Mesothelial cell of epicardium (in vitro differentiated cells): ENCODE measurements at regions not wholly inside any gene's neighbourhood (a gene's known extent, or its start where the extent isn't known, plus 50 kb on each side); places are given as distances from the start of the nearest gene placed in this dataset.

ENCODE experiments used
- DNase-seq, 2 experiments: peaks; one replicate each; pipeline ENCODE4 v3.0.0; 2021; ENCODE audit warnings: low spot score in 2 of 2; ENCODE audit not compliant: unreplicated experiment in 2 of 2
- H3K27ac Mint-ChIP-seq: 2 replicates; pipeline ENCODE4 v1.8.0; 2021; ENCODE audit warnings: mixed read lengths
- H3K27me3 Mint-ChIP-seq: 2 replicates; pipeline ENCODE4 v1.8.0; 2021; ENCODE audit warnings: low read depth, mixed read lengths
- H3K36me3 Mint-ChIP-seq: 2 replicates; pipeline ENCODE4 v1.8.0; 2021; ENCODE audit warnings: mixed read lengths
- H3K4me1 Mint-ChIP-seq: 2 replicates; pipeline ENCODE4 v1.8.0; 2021; ENCODE audit warnings: mixed read lengths
- H3K4me3 Mint-ChIP-seq: 2 replicates; pipeline ENCODE4 v1.8.0; 2021; ENCODE audit warnings: mild to moderate bottlenecking, moderate library complexity, mixed read lengths
- H3K9me3 Mint-ChIP-seq: 2 replicates; pipeline ENCODE4 v1.8.0; 2021; ENCODE audit warnings: mixed read lengths
- CTCF ChIP-seq: fragments of 200-600 bp; sonication (generic); IDR thresholded peaks from one replicate; pipeline ENCODE4 v1.5.0; 2021; ENCODE audit warnings: antibody characterized with exemption; ENCODE audit not compliant: unreplicated experiment

DNA sequence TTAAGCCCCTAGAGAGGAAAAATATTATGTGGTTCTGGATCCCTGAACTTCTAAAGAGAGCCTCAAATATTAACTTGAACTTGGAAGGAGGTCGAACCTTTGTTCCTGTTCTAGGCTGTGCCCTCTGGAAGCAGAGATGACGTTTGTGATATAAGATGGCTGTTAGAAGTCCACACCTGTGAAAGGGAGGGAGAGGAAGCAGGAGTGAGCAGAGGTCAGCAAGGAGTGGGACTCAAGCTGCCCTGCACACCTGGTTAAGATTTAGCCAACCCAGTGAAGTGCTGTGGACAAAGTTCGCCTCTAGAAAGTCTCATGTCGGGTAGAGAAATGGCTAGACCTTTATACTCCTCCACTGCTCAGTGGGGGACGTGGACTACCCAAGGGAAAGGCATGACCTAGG lies 566.2 kb downstream of the MID1IP1 start:
- Mint-ChIP-seq H3K4me3 (no peak overlapping the region), H3K36me3 (peaks cover 1% of the 10 kb centered on the region), H3K4me1 (no peaks in the 10 kb centered on the region), H3K27me3 (no peaks in the 10 kb centered on the region), H3K27ac (no peak overlapping the region), H3K9me3 (peaks cover 33% of the 10 kb centered on the region)
- no peak for DNase-seq
- no peak for TF ChIP-seq CTCF

- Mint-ChIP-seq H3K27me3 (no peaks in the 10 kb centered on the region), H3K27ac (no peak overlapping the region), H3K9me3 (peaks cover 36% of the 10 kb centered on the region), H3K4me3 (no peak overlapping the region), H3K4me1 (no peaks in the 10 kb centered on the region), H3K36me3 (no peaks in the 10 kb centered on the region)
- no peak for DNase-seq
- TF ChIP-seq CTCF = no peak
Measured at GRCh38 chrX:39372115-39372514, 570.9 kb downstream of the MID1IP1 start.

DNA sequence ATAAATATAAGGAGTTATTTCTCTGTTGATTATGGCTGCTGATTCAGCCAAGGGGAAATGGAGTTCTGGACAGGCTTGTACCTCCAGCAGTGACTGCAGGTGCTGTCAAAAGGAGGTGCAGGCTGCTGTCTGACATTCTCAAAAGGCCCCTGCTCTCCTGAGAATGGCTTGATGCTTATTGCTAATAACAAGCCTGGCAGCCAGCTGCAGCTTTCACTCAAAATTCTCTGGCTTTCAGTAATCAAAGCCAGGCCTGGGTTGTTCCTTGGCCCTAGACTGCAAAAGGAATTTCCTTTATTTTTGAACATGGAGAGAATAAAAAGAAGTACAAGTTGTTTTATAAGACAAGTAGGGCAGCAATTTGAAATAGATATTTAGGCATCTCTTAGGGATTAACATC lies 575.9 kb downstream of the MID1IP1 start:
- Mint-ChIP-seq H3K27ac (no peak overlapping the region), H3K36me3 (no peaks in the 10 kb centered on the region), H3K27me3 (no peaks in the 10 kb centered on the region), H3K4me1 (peaks cover 5% of the 10 kb centered on the region), H3K4me3 (no peak overlapping the region), H3K9me3 (peaks cover 38% of the 10 kb centered on the region)
- DNase-seq = no peak
- TF ChIP-seq CTCF = no peak

DNA sequence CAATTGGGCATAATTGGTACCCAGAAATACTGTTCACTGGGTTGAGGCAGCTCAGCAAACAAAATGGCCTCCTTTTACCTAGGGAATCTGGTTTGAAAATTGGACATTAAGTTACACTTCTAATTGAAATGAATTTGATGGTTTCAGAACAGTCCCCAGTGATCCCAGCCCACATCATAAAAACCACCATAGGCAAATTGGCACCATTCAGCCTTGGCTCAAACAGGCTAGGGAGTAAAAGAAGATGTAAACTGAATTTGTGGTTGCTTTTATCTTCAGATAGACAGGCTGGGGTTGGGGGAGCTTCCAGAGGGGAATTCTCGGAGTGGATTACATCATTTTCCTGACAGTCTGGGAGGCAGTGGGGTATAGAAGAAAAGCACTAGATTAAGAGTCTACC lies 576.5 kb downstream of the MID1IP1 start:
- TF ChIP-seq CTCF = no peak
- Mint-ChIP-seq H3K4me3 (no peak overlapping the region), H3K9me3 (peaks cover 36% of the 10 kb centered on the region), H3K27ac (no peak overlapping the region), H3K36me3 (no peaks in the 10 kb centered on the region), H3K4me1 (peaks cover 5% of the 10 kb centered on the region), H3K27me3 (no peaks in the 10 kb centered on the region)
- no peak for DNase-seq

- Mint-ChIP-seq H3K36me3 (no peaks in the 10 kb centered on the region), H3K27ac (no peak overlapping the region), H3K27me3 (no peaks in the 10 kb centered on the region), H3K4me3 (no peak overlapping the region), H3K9me3 (peaks cover 23% of the 10 kb centered on the region), H3K4me1 (peaks cover 22% of the 10 kb centered on the region)
- no peak for TF ChIP-seq CTCF
- no peak for DNase-seq
Measured at GRCh38 chrX:39381422-39381821, 580.2 kb downstream of the MID1IP1 start.

GRCh38 chrX:39384996-39385395 lies 583.7 kb downstream of the MID1IP1 start:
- no peaks in the 10 kb centered on the region for H3K36me3 Mint-ChIP-seq
- no peak for TF ChIP-seq CTCF
- no peak overlapping the region for H3K4me3 Mint-ChIP-seq
- peaks cover 3% of the 10 kb centered on the region for H3K27me3 Mint-ChIP-seq
- no peak overlapping the region for H3K27ac Mint-ChIP-seq
- H3K4me1 Mint-ChIP-seq = peaks cover 22% of the 10 kb centered on the region
- DNase-seq = no peak
- H3K9me3 Mint-ChIP-seq = peaks cover 17% of the 10 kb centered on the region
